Liver (tissue), 8 donors: ENCODE measurements at regions not wholly inside any gene's neighbourhood (a gene's known extent, or its start where the extent isn't known, plus 50 kb on each side); places are given as distances from the start of the nearest gene placed in this dataset.

ENCODE experiments used
- DNase-seq: peaks from one replicate; pipeline ENCODE4 v3.0.0-alpha.2; 2017; ENCODE audit warnings: low spot score
- H3K27ac ChIP-seq, 2 donors: one replicate each; pipeline ENCODE4 v1.7.0; 2013; ENCODE audit warnings: inconsistent platforms in 2 of 2, low read length in 2 of 2, control low read depth in 1 of 2, low read depth in 1 of 2, mild to moderate bottlenecking in 1 of 2
- H3K27me3 ChIP-seq, 4 donors: one replicate each; pipeline versions ENCODE4 v1.6.1 to v1.7.0; 2013; ENCODE audit warnings: low read length in 3 of 4, inconsistent platforms in 1 of 4, mild to moderate bottlenecking in 1 of 4, moderate library complexity in 1 of 4; ENCODE audit not compliant: control insufficient read depth in 4 of 4, insufficient read depth in 4 of 4
- H3K36me3 ChIP-seq, 4 donors: one replicate each; pipeline versions ENCODE4 v1.6.1 to v1.7.0; 2013; ENCODE audit warnings: low read length in 3 of 4, mild to moderate bottlenecking in 3 of 4, low read depth in 1 of 4, moderate library complexity in 1 of 4; ENCODE audit not compliant: control insufficient read depth in 4 of 4, insufficient read depth in 3 of 4
- H3K4me1 ChIP-seq, 4 donors: one replicate each; pipeline versions ENCODE4 v1.6.1 to v1.7.0; 2013; ENCODE audit warnings: low read length in 3 of 4, mild to moderate bottlenecking in 3 of 4, moderate library complexity in 1 of 4; ENCODE audit not compliant: control insufficient read depth in 4 of 4, insufficient read depth in 4 of 4
- H3K4me3 ChIP-seq, 3 donors: one replicate each; pipeline versions ENCODE4 v1.6.1 to v1.7.0; 2013; ENCODE audit warnings: low read length in 3 of 3, control low read depth in 1 of 3, low read depth in 1 of 3, mild to moderate bottlenecking in 1 of 3
- H3K9ac ChIP-seq, 2 donors: one replicate each; pipeline ENCODE4 v1.7.0; 2013; ENCODE audit warnings: low read length in 2 of 2, mild to moderate bottlenecking in 2 of 2, moderate library complexity in 2 of 2, control low read depth in 1 of 2, low read depth in 1 of 2
- H3K9me3 ChIP-seq, 4 donors: one replicate each; pipeline versions ENCODE4 v1.6.1 to v1.7.0; 2013; ENCODE audit warnings: low read length in 3 of 4; ENCODE audit not compliant: control insufficient read depth in 4 of 4
- ATF3 ChIP-seq: IDR thresholded peaks from 2 replicates; pipeline ENCODE4 v1.6.1; 2016; ENCODE audit warnings: antibody characterized with exemption
- CTCF ChIP-seq: fragments of 150-350 bp; IDR thresholded peaks from 2 replicates; pipeline ENCODE4 v1.5.1; 2017; ENCODE audit warnings: improper control_type of control experiment, low read depth, low read length; ENCODE audit not compliant: missing input control
- EGR1 ChIP-seq, 2 donors: IDR thresholded peaks; 2 replicates each; pipeline ENCODE4 v1.6.1; 2016 to 2018; ENCODE audit warnings: antibody characterized with exemption in 2 of 2, low read depth in 2 of 2
- FOXA1 ChIP-seq: IDR thresholded peaks from 2 replicates; pipeline ENCODE4 v1.6.1; 2016; ENCODE audit warnings: antibody characterized with exemption
- FOXA2 ChIP-seq: IDR thresholded peaks from 2 replicates; pipeline ENCODE4 v1.6.1; 2016; ENCODE audit warnings: antibody characterized with exemption
- GABPA ChIP-seq, 2 donors: IDR thresholded peaks in 1 of 2; conservative IDR thresholded peaks in 1 of 2; 2 replicates each; pipeline ENCODE4 v1.6.1; 2016; ENCODE audit warnings: antibody characterized with exemption in 2 of 2, mild to moderate bottlenecking in 1 of 2, moderate library complexity in 1 of 2
- HNF4A ChIP-seq, 2 donors: conservative IDR thresholded peaks; 2 replicates each; pipeline ENCODE4 v1.6.1; 2016; ENCODE audit warnings: antibody characterized with exemption in 2 of 2, mild to moderate bottlenecking in 2 of 2
- HNF4G ChIP-seq: IDR thresholded peaks from 2 replicates; pipeline ENCODE4 v1.6.1; 2016; ENCODE audit warnings: antibody characterized with exemption
- JUND ChIP-seq, 2 donors: IDR thresholded peaks; 2 replicates each; pipeline ENCODE4 v1.6.1; 2016; ENCODE audit warnings: antibody characterized with exemption in 2 of 2
- MAX ChIP-seq: IDR thresholded peaks from 2 replicates; pipeline ENCODE4 v1.6.1; 2016; ENCODE audit warnings: antibody characterized with exemption
- NR2F2 ChIP-seq: IDR thresholded peaks from 2 replicates; pipeline ENCODE4 v1.6.1; 2016; ENCODE audit warnings: antibody characterized with exemption
- RAD21 ChIP-seq, 2 donors: IDR thresholded peaks; 2 replicates each; pipeline ENCODE4 v1.6.1; 2016; ENCODE audit warnings: antibody characterized with exemption in 2 of 2, mild to moderate bottlenecking in 2 of 2
- REST ChIP-seq: IDR thresholded peaks from 2 replicates; pipeline ENCODE4 v1.6.1; 2016; ENCODE audit warnings: antibody characterized with exemption, mild to moderate bottlenecking
- RXRA ChIP-seq, 2 donors: IDR thresholded peaks; 2 replicates each; pipeline ENCODE4 v1.6.1; 2017 to 2018; ENCODE audit warnings: antibody characterized with exemption in 2 of 2, mild to moderate bottlenecking in 1 of 2
- SP1 ChIP-seq: IDR thresholded peaks from 2 replicates; pipeline ENCODE4 v1.6.1; 2018; ENCODE audit warnings: antibody characterized with exemption, mild to moderate bottlenecking
- TAF1 ChIP-seq: conservative IDR thresholded peaks from 2 replicates; pipeline ENCODE4 v1.6.1; 2016; ENCODE audit warnings: antibody characterized with exemption, mild to moderate bottlenecking
- YY1 ChIP-seq: IDR thresholded peaks from 2 replicates; pipeline ENCODE4 v1.6.1; 2016; ENCODE audit warnings: antibody characterized with exemption, mild to moderate bottlenecking
- ZBTB33 ChIP-seq: IDR thresholded peaks from 2 replicates; pipeline ENCODE4 v1.6.1; 2016; ENCODE audit warnings: antibody characterized with exemption
- WGBS: extraction: QIAGEN DNeasy Blood & Tissue Kit; methylation state at CpG from one replicate; pipeline ENCODE4 v1.1.7; 2013; 5-methylcytosine and 5-hydroxymethylcytosine counted together
- donor health status: healthy.
- donor health status: healthy.
- donor health status: healthy.
- donor health status: healthy.
- donor health status: healthy.

- no peak overlapping the region for H3K4me3 ChIP-seq
- TF ChIP-seq EGR1 (IDR thresholded peaks at IDR 0.05; ENCODE audit: low read depth in 2 of 2) (no peak), RAD21 (IDR thresholded peaks at IDR 0.05) (no peak), GABPA (IDR thresholded peaks at IDR 0.05 in 1 of 2, conservative IDR thresholded peaks at IDR 0.05 in 1 of 2) (no peak), SP1 (no peak), CTCF (no peak)
These were observed 611.9 kb upstream of the TECRL start for GRCh38 chr4:65021149-65021548.

GRCh38 chr4:65019775-65020174, 610.5 kb upstream of the TECRL start:
- no peaks in the 10 kb centered on the region for H3K36me3 ChIP-seq
- DNase-seq, result no peak
- peaks cover 0 to 19% (median 12%) of the 10 kb centered on the region in 4 donors for H3K4me1 ChIP-seq
- no peak overlapping the region for H3K4me3 ChIP-seq
- TF ChIP-seq SP1 (no peak), RAD21 (IDR thresholded peaks at IDR 0.05) (no peak), GABPA (IDR thresholded peaks at IDR 0.05 in 1 of 2, conservative IDR thresholded peaks at IDR 0.05 in 1 of 2) (no peak), JUND (IDR thresholded peaks at IDR 0.05) (no peak), RXRA (IDR thresholded peaks at IDR 0.05) (no peak), FOXA1 (no peak), MAX (no peak), ATF3 (no peak), YY1 (no peak), CTCF (no peak), HNF4G (no peak), EGR1 (IDR thresholded peaks at IDR 0.05; ENCODE audit: low read depth in 2 of 2) (no peak), FOXA2 (no peak), NR2F2 (no peak), TAF1 (no peak), REST (no peak), HNF4A (conservative IDR thresholded peaks at IDR 0.05) (no peak), ZBTB33 (no peak)
- WGBS, result 49% methylated on average over 3 of the region's 3 CpGs
- H3K27me3 ChIP-seq, result no peaks in the 10 kb centered on the region
- no peak overlapping the region for H3K9ac ChIP-seq
- H3K27ac ChIP-seq, result no peak overlapping the region
- H3K9me3 ChIP-seq, result no peaks in the 10 kb centered on the region

More at GRCh38 chr4:65021149-65021548, 611.9 kb upstream of the TECRL start:
- no peak for DNase-seq
- Histone ChIP-seq H3K27ac (no peak overlapping the region), H3K27me3 (no peaks in the 10 kb centered on the region), H3K9ac (no peak overlapping the region), H3K4me1 (peaks cover 0 to 10% (median 6%) of the 10 kb centered on the region in 4 donors), H3K36me3 (no peaks in the 10 kb centered on the region), H3K9me3 (no peaks in the 10 kb centered on the region)
- 64% methylated on average over 2 of the region's 2 CpGs for WGBS
